ENCODE measurements at regions not wholly inside any gene's neighbourhood (a gene's known extent, or its start where the extent isn't known, plus 50 kb on each side); places are given as distances from the start of the nearest gene placed in this dataset.

DNA sequence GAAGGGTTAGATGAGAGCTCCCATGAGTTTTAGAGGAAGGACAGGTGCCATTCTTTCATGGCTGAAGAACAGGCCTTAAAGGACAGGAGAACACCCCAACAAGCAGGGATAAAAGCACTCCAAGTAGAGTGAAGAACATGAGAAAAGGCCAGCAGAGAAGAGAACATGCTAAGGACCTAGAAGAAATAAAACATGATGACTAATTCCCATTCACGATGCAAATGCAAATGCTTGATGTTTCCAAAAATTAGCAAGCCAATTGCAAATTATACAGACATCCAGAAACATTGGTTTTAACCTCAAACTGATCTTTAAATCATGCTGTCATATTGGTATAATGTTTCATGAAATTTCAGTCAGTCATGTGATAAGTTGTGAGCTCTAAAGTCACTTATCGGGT is 241.7 kb downstream of the CNTN3 start:
- TF ChIP-seq CTCF (IDR thresholded peaks at IDR 0.05) = no peak
- TF ChIP-seq POLR2A (IDR thresholded peaks at IDR 0.05) = no peak
- TF ChIP-seq EP300 (IDR thresholded peaks at IDR 0.05) = no peak

Measured in tibial nerve (tissue), 4 donors.